ENCODE measurements at regions not wholly inside any gene's neighbourhood (a gene's known extent, or its start where the extent isn't known, plus 50 kb on each side); places are given as distances from the start of the nearest gene placed in this dataset.

GRCh38 chr2:12059616-12060441, 313.4 kb downstream of the LPIN1 start:
- Histone ChIP-seq H3K4me2 (ENCODE audit: low read length) (no peak overlapping the region), H3K4me1 (ENCODE audit: low read length) (no peaks in the 10 kb centered on the region), H3K9me3 (ENCODE audit: insufficient read depth, low read length) (no peaks in the 10 kb centered on the region)

DNA sequence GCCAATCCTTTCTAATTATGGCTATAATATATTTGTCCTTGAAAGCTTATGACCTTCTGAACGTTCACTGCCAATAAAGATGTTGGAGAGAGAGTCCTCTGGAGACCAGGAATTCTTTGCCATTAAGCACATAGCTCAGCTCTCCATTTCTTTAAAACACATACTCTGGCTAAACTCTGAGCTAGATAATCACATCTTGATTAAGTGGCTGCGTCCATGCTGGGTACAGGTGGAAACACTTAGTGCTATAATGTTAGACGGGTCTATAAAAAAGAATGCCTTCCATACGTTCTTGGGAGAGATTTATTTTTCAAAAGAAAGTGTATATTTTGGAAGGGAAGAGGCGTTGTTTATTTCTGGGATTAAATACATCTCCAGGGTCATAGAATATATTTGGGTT, 314.5 kb downstream of the LPIN1 start:
- Histone ChIP-seq H3K36me3 (replicated peaks; ENCODE audit: low read depth, low read length) (no peaks in the 10 kb centered on the region), H3K4me1 (ENCODE audit: low read length) (no peaks in the 10 kb centered on the region), H4K20me1 (ENCODE audit: insufficient read depth, low read length) (no peaks in the 10 kb centered on the region), H3K27ac (ENCODE audit: low read length) (no peak overlapping the region), H3K4me2 (ENCODE audit: low read length) (no peak overlapping the region), H3K79me2 (ENCODE audit: low read length) (no peaks in the 10 kb centered on the region), H3K9me3 (ENCODE audit: insufficient read depth, low read length) (no peaks in the 10 kb centered on the region), H3K27me3 (ENCODE audit: low read depth, low read length) (peaks cover 58% of the 10 kb centered on the region), H3K9ac (ENCODE audit: low read length) (no peak overlapping the region), H2AFZ (ENCODE audit: low read depth, low read length) (no peak overlapping the region), H3K4me3 (ENCODE audit: low read length) (no peak overlapping the region)
- no peak for TF ChIP-seq EZH2phosphoT487 (IDR thresholded peaks at IDR 0.05; ENCODE audit: low read depth)
- TF ChIP-seq CTCF (IDR thresholded peaks at IDR 0.05; ENCODE audit: low read depth, low read length), result no peak

More at GRCh38 chr2:12059616-12060441, 313.4 kb downstream of the LPIN1 start:
- H3K27me3 ChIP-seq (ENCODE audit: low read depth, low read length), result peaks cover 63% of the 10 kb centered on the region
- TF ChIP-seq CTCF (IDR thresholded peaks at IDR 0.05; ENCODE audit: low read depth, low read length) (no peak), EZH2phosphoT487 (IDR thresholded peaks at IDR 0.05; ENCODE audit: low read depth) (no peak)
- no peaks in the 10 kb centered on the region for H3K79me2 ChIP-seq (ENCODE audit: low read length)
- no peaks in the 10 kb centered on the region for H4K20me1 ChIP-seq (ENCODE audit: insufficient read depth, low read length)
- no peak overlapping the region for H3K27ac ChIP-seq (ENCODE audit: low read length)
- no peak overlapping the region for H2AFZ ChIP-seq (ENCODE audit: low read depth, low read length)
- H3K4me3 ChIP-seq (ENCODE audit: low read length), result no peak overlapping the region
- H3K36me3 ChIP-seq (replicated peaks; ENCODE audit: low read depth, low read length), result no peaks in the 10 kb centered on the region
- no peak overlapping the region for H3K9ac ChIP-seq (ENCODE audit: low read length)

DNA sequence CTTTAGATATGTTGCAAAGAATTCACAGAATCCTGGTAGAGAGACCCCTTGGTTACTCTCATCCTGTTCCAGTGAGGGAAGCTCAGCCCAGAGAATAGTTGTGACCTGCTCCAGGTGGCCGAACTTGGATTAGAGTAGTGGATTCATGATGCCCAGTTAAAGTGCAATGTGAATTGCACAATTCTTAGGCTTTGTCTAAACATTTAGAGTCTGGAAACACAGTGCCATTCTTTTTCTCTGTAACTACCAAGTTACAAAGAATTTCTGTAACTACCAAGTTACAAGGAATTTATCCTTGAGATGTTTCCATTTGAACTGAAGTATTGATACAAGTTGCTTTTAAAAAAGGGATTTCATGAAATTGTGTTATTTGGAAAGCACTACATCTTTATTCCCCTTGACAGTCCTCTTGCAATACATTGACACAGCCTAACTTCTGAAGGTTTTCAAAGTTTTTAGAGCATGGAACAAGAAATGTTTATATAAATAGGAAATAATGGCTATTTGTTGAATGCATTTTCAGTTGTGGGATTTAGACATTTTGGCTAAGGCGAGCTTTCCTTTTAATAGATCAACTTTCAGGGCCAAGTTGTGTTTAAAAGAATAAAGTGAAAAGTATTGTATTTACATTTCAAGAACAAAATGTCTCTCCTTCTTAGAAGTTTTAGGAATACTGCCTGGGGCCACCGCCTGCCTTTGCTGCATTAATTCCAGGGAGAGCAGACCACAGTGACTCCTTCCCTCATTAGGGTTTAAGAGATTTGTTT, 315.0 kb downstream of the LPIN1 start:
- no peak overlapping the region for H3K9ac ChIP-seq (ENCODE audit: low read length)
- H4K20me1 ChIP-seq (ENCODE audit: insufficient read depth, low read length), result no peaks in the 10 kb centered on the region
- no peak overlapping the region for H2AFZ ChIP-seq (ENCODE audit: low read depth, low read length)
- no peak overlapping the region for H3K4me2 ChIP-seq (ENCODE audit: low read length)
- H3K9me3 ChIP-seq (ENCODE audit: insufficient read depth, low read length), result no peaks in the 10 kb centered on the region
- no peaks in the 10 kb centered on the region for H3K4me1 ChIP-seq (ENCODE audit: low read length)
- no peak overlapping the region for H3K27ac ChIP-seq (ENCODE audit: low read length)
- no peak overlapping the region for H3K4me3 ChIP-seq (ENCODE audit: low read length)
- no peaks in the 10 kb centered on the region for H3K79me2 ChIP-seq (ENCODE audit: low read length)
- peaks cover 58% of the 10 kb centered on the region for H3K27me3 ChIP-seq (ENCODE audit: low read depth, low read length)
- no peaks in the 10 kb centered on the region for H3K36me3 ChIP-seq (replicated peaks; ENCODE audit: low read depth, low read length)
- TF ChIP-seq CTCF (IDR thresholded peaks at IDR 0.05; ENCODE audit: low read depth, low read length) (no peak), EZH2phosphoT487 (IDR thresholded peaks at IDR 0.05; ENCODE audit: low read depth) (no peak)

- Histone ChIP-seq H3K9ac (ENCODE audit: low read length) (no peak overlapping the region), H3K27ac (ENCODE audit: low read length) (no peak overlapping the region), H3K4me1 (ENCODE audit: low read length) (peaks cover 4% of the 10 kb centered on the region), H3K36me3 (replicated peaks; ENCODE audit: low read depth, low read length) (no peaks in the 10 kb centered on the region), H3K4me2 (ENCODE audit: low read length) (no peak overlapping the region), H3K79me2 (ENCODE audit: low read length) (no peaks in the 10 kb centered on the region), H3K27me3 (ENCODE audit: low read depth, low read length) (peaks cover 58% of the 10 kb centered on the region), H3K9me3 (ENCODE audit: insufficient read depth, low read length) (no peaks in the 10 kb centered on the region), H3K4me3 (ENCODE audit: low read length) (no peak overlapping the region), H2AFZ (ENCODE audit: low read depth, low read length) (no peak overlapping the region), H4K20me1 (ENCODE audit: insufficient read depth, low read length) (no peaks in the 10 kb centered on the region)
- TF ChIP-seq EZH2phosphoT487 (IDR thresholded peaks at IDR 0.05; ENCODE audit: low read depth) (no peak), CTCF (IDR thresholded peaks at IDR 0.05; ENCODE audit: low read depth, low read length) (no peak)
These were observed 315.6 kb downstream of the LPIN1 start for GRCh38 chr2:12062053-12062395.
